HG03175 (cell line): ENCODE measurements at regions not wholly inside any gene's neighbourhood (a gene's known extent, or its start where the extent isn't known, plus 50 kb on each side); places are given as distances from the start of the nearest gene placed in this dataset.

Source experiments
- ATAC-seq: cut with Tn5 transposase; IDR thresholded peaks from one replicate; pipeline ENCODE4 v1.9.1; 2021; ENCODE audit warnings: mild to moderate bottlenecking, moderate library complexity; ENCODE audit not compliant: unreplicated experiment

GRCh38 chr6:134866563-134866962, 83.3 kb downstream of the ALDH8A1 start:
- no peak for ATAC-seq

GRCh38 chr6:134864558-134864957, 85.3 kb downstream of the ALDH8A1 start:
- no peak for ATAC-seq

DNA sequence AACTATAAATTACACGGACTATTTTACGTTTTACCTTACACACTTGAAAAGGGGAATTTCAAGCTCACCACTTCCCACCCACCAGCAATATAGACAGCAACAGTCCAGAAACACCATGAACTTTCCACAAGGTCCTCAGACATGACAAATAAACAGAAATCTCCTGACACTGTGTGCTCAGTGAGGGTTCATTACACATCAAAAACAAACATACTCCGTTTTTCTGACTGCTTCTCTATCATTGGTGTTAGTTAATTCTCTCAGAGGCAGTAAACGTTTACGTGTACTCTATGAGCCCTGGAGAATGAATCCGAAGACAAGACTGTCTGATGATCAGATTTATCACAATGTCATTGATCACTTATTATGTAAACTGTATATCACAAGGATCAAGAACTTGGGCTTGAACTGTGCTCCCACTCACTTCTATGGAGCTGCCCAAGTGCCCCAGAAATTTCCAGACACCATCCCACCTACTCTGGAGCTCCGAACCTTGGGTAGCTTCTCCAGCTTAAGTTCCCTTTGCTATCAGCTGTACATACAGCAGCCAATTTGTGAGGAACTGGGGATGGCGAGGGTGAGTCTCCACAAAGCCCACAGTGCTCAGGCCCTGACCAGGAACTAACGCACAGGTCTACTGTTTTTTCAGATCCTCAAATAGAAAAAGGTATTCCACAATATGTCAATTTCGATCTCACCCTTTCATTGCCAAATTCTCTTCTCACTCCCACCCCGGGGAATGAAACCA, 86.0 kb downstream of the ALDH8A1 start:
- ATAC-seq, result no peak

- no peak for ATAC-seq
Observed at GRCh38 chr6:134854366-134854765, 95.5 kb downstream of the ALDH8A1 start.

DNA sequence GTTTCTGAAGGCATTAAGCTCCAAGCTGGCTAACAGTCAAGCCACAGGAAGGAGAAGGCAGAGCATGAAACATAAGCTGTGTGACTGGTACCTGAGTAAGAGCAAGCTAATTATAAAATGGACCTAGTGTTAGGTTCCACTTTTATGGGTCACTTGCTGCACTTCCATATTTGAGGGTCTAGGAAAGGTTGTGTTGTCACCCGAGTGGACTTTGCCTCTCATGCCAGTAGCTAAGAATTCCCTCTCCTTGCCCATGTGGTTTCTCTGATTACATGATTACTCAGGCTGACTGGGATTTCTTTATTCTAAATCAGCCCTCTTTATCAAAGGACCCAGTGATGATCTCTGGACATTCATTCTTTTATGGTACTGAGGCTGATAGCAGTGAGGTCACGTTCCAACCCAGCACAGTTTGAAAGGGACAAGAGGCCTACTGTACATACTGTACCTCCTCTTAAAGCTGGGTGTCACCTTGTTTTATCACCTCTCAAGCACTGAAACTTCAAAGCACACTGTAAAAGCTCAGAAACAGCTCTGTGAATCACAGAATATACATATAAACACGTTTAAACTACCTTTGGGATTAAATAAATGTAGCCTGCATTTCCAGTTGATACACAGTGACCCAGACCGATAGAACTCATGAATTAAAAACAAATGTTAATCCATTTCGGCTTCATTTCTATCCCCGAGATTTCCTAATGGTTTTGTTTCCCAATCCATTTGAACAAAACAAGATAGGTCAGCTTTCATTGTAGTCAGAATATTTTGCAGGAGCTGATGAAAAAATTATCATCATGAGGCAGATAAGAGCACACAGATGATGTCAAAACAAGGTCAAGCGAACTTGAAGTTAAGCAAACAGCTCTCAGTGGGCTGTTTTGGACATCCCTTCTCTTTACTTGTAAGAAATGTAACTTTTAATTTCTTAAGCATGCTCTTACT, 96.5 kb downstream of the ALDH8A1 start:
- no peak for ATAC-seq

DNA sequence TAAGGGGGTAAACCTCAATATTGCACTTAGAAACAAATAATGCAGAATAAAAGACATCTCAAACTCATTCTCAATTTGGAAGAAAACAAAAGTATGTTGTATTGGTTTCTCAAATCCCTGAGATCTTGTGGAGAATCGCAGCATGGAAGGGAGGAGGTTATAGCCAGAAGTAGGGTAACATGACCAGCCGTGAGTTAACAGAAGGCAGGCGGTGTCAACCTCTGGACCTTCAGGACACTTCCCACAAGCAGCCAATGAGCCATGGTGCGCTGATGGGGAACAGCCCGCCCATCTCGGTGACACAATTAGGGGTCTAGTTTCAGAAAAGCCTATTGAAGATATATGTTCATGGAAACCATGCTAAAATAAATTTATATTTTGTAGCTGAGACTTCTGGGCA, 98.4 kb downstream of the ALDH8A1 start:
- no peak for ATAC-seq

DNA sequence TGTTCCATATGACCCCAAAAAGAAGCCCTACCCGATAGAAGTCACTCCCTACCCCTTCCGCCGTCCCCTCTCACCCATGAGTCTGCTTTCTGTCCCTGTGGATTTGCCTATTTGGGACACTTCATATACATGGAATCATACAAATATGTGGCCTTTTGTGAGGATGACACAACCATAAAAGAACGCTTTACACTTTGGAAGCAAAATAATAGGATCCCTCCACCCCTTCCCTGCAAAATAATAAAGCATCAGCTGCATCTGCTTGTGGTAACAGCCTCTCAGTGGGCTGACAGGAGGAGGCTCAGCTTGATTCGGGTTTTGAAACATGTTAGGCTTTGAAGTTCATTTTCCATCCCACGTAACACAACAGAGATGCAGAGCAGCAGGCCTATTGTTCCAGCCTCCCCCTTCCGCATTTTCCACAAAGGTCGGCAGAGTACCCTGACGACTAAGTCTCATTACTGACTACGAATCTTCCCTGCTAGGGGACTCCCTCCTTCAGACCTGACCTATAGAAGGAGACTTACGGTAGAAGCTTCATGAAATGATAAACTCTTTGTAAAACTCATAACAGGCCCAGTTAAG, 99.1 kb downstream of the ALDH8A1 start:
- no peak for ATAC-seq

- no peak for ATAC-seq
Observed at GRCh38 chr6:134849920-134850447, 99.9 kb downstream of the ALDH8A1 start.

GRCh38 chr6:134848076-134848475, 101.8 kb downstream of the ALDH8A1 start:
- no peak for ATAC-seq

DNA sequence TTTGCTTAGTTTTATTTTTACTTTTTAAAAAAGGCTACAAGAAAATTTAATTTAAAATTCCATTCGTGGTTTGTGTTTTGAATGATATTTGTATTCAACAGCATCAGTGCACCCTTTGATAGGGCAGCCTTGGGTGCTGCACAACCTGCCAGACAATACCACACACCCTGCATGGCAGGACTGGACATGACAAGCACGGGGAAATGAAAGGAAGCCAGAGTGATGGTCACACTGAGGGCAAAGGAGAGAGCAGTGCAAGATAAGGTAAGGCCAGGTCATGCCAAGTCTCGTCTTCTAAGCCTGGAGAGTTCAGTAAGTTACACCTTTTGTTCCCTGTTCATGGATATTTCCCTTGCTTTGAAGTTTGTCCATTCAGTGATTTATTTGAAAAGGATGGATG, 103.0 kb downstream of the ALDH8A1 start:
- no peak for ATAC-seq

- ATAC-seq, result no peak
Observed at GRCh38 chr6:134846031-134846430, 103.9 kb downstream of the ALDH8A1 start.

DNA sequence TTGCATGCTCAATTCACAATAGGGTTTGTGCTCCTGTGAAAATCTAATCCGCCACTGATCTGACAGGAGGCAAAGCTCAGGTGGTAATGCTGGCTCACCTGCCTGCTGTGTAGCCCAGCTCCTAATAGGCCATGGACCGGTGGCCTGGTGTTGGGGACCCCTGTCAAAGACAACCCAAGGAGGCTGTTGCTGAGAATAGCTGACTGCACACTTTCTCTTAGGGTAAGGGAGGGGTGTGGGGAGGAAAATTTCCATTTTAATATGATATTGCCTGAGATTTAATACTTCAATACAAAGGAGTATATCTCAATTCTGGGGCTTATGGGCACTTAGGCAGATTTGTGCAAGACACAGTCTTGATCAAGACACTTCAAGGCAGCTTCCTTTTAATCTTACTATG, 105.8 kb downstream of the ALDH8A1 start:
- no peak for ATAC-seq

DNA sequence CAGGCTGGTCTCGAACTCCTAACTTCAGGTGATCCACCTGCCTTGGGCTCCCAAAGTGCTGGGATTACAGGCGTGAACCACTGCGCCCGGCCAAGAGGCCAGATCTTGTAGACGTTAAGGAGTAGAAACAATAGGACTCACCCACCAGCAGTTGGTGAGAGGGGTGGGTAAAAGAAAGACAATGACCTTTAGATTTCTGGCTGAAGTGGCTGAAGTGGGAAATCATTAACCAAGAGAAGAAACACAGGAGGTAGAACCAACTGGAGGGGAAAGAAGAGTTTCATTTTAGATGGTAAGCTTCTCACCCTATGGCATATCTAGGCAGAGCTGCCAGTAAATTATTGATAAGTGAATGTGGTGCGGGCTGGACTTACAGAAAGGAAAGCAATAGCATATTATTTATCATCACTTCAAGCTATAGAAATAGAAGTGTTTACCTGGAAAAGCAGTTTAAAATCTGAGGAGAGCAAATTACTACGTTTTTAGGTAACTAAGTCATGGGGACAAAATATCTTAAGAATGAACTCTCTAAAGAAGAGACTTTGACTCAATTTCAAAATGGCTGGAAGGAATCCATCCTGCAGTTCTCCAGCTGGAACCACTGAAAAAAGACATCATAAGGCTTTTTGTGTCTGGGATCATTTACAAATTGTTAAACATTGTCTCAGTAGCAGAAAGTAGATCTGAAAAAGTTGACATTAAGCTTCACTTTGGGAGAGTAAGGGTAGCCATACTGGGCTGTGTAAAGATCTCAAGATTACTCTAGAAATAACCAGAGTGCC, 109.6 kb downstream of the ALDH8A1 start:
- peak; percentile 95 for ATAC-seq

GRCh38 chr6:134835993-134836392, 113.9 kb downstream of the ALDH8A1 start:
- no peak for ATAC-seq

DNA sequence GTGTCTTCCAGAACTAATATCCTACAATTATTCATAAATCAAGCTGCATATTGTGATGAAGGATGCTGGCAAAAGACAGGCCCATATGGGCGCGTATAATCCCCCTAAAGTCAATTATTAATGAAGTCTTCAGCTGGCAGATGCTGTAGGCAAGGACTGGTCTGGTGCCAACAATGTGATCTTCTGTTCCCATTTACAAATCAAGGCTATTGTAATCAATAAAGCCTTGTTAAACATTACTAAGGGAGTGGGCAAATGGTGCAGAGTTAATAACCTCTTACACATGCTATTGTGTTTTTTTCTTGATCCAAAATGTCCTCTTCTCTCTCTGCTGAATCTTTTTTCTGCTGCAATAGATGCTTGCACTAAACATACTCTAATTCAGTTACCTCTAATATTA, 119.0 kb downstream of the ALDH8A1 start:
- no peak for ATAC-seq

- no peak for ATAC-seq
Observed at GRCh38 chr6:134830194-134830593, 119.7 kb downstream of the ALDH8A1 start.

GRCh38 chr6:134828641-134829040, 121.3 kb downstream of the ALDH8A1 start:
- no peak for ATAC-seq

DNA sequence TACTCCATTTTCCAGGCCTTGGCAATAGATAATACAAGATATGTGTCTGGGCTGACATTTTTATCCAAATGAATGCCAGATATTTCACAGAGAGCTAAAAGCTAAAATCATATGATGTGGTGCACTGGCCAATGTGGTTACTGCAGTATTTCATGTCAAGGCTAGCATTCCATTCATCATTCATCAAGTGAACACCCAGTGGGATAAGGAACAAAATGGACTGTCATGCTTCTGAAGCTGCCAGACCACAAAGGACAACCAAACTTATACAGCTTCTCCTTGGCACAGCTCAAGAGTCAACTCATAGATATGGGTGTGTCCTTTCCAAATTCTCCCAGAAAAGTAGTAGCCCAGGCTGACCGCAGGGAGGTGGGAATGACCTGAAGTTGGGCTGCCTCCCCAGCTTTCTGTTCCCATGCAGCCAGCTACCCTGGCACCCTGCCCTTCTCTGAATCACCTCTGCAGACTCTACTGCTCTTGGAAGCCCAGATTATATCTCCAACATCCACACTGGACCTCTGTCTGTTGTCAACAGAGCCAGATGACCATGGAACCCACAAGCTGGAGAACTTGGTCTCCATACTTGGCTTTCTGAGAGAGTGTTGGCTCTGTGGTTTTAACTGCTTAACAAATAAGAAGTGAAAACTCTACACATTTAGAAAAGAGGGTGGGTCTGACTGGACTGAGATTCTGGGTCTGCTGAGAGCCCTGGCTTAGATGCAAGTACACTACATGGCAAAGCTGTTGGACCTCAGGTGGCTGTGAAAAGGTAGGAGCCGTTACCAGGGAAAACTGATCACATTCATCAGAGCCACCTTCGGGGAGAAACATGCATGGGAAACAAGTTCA, 122.8 kb downstream of the ALDH8A1 start:
- no peak for ATAC-seq

DNA sequence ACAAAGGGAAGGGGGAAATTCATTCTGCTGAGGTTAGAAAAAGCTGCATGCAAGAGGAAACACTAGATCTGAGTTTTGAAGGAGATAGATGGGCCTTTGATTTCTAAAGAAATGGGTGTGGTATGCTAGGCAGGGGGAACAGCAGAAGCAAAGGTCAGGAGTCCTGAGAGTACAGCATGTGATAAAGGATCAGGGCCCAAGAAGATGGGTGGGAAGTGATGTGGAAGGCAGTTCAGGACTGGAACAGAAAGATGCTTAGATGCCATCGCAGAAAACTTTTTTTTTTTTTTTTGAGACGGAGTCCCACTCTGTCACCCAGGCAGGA, 126.2 kb downstream of the ALDH8A1 start:
- ATAC-seq, result no peak
